GM18873 (cell line): ENCODE measurements at regions not wholly inside any gene's neighbourhood (a gene's known extent, or its start where the extent isn't known, plus 50 kb on each side); places are given as distances from the start of the nearest gene placed in this dataset.
"Not testable (repeated sequence)": the region's sequence is repeated elsewhere in the genome, so short reads cannot be mapped to it uniquely, and the experiment has no call there.

Source experiments
- ATAC-seq: cut with Tn5 transposase; IDR thresholded peaks from one replicate; pipeline ENCODE4 v1.9.1; 2021; ENCODE audit warnings: mild to moderate bottlenecking, moderate library complexity, moderate number of reproducible peaks; ENCODE audit not compliant: unreplicated experiment, low FRiP score

DNA sequence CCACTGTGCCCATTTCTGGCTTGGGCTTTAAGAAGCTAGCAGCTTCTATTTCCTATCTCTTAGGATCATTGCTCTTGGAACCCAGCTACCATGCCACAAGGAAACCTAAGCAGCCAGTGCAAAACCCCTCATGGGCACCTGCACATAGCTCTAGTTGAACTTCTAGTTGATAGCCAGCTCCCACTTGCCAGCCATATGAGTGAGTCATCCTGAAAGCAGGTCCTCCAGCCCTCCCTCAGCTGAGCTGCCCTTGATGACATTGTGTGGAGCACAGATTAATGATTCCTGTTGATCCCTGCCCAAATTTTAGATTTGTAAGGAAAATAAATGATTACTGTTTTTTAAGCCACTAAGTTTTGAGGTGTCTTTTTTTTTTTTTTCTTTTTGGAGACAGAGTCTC, 234.2 kb upstream of the FBXO33 start:
- no peak for ATAC-seq

DNA sequence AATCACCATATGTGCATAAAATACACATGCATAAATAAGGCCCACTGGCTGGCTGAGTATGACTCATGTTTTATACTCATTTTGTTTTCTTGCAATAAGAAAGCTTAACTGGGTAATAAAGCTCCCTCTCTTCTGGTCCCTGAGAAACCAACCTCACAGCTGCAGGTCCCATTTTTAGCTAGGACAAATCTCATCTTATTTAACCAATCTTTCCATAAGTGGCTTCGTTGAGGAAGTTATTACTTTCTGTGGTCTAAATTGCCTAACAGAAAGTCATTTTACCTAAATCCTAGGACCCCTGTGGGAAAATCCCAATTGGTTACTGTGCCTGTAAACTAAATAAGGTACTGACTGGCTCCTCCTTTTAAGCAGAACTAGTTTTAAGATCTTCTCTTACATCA, 232.8 kb upstream of the FBXO33 start:
- no peak for ATAC-seq

DNA sequence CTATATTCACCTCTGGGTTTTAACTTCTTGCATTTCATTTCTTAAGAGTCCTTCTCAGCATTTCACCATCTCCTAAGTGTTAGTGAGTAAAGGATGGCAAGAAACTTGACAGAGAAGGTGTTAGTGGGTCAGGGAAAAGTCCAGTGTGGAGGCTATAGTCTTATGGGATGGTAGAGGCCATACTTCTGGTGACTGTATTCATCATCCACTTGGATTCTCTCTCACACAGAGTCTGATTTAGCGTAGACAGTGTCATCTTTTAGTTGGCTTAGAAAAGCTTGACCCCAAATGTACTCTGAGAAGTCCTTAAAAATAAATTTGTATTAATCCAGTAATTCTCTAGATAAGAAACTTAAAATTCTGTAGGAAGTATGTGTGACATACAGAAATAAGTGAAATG, 232.4 kb upstream of the FBXO33 start:
- no peak for ATAC-seq

DNA sequence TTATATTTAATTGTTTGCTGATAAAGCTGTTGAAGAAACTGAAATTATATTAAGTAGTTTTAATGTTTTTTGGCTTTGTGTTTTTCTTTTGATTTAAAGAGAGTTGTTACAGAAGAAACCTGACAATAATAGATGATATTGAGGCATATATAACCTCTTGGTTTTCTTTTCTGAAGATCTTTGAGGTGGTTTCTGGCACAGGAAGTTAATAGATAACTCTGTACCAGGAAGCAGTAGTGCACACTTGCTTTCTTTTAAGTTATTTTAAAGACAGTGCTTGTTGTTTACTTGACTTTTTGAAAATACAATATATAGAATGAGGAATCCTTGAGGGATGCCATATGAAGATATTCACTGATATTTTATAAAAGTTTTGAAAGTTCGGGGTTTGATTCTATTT, 209.0 kb upstream of the FBXO33 start:
- ATAC-seq: peak; percentile 86

GRCh38 chr14:39639009-39639408, 206.8 kb upstream of the FBXO33 start:
- ATAC-seq: not testable (repeated sequence)

GRCh38 chr14:39628087-39628486, 195.9 kb upstream of the FBXO33 start:
- no peak for ATAC-seq

GRCh38 chr14:39626589-39627576, 194.7 kb upstream of the FBXO33 start:
- ATAC-seq: no peak

DNA sequence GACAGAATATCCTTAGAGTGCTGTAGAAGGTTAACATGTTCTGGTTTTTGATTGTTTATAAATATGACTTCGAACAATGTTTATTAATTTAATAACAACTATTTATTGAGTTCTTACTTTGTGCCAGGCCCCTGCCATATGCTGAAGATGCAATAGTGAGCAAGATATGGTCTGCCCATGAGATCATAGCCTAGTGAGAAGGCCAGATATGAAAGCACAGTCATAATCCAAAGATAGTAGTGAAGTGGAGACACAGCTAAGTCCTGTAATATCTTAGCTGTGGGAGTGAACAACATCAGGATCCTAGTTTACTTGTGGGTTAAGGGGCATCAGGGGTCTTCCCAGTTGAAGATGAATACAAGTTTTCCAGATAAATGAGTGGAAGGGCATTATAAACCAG, 189.4 kb upstream of the FBXO33 start:
- no peak for ATAC-seq

GRCh38 chr14:39621223-39621622, 189.0 kb upstream of the FBXO33 start:
- ATAC-seq: no peak

- no peak for ATAC-seq
Observed at GRCh38 chr14:39617537-39617936, 185.3 kb upstream of the FBXO33 start.

DNA sequence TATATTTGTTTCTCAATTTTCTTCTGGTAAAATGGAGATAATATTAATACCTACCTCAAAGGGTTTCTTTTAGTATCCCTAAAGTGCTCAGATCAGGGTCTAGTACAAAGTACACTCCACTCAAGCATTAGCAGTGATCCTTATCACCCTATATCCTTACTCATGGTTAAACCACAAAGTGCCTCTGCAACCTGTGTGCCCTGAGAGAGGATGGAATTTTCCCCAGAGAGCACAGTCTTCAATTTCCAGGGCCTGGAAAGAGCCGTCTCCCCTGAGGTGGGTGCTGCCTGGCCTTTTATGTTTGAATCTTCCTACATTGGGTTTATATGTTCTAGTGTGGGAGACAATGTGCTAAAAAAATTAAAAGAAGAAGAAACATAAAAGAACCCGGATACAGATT, 183.1 kb upstream of the FBXO33 start:
- ATAC-seq: no peak

- no peak for ATAC-seq
Observed at GRCh38 chr14:39614297-39614923, 182.2 kb upstream of the FBXO33 start.

GRCh38 chr14:39609119-39609518, 176.9 kb upstream of the FBXO33 start:
- ATAC-seq: no peak

- no peak for ATAC-seq
Observed at GRCh38 chr14:39607978-39608377, 175.7 kb upstream of the FBXO33 start.

- ATAC-seq: no peak
Observed at GRCh38 chr14:39603942-39604341, 171.7 kb upstream of the FBXO33 start.

DNA sequence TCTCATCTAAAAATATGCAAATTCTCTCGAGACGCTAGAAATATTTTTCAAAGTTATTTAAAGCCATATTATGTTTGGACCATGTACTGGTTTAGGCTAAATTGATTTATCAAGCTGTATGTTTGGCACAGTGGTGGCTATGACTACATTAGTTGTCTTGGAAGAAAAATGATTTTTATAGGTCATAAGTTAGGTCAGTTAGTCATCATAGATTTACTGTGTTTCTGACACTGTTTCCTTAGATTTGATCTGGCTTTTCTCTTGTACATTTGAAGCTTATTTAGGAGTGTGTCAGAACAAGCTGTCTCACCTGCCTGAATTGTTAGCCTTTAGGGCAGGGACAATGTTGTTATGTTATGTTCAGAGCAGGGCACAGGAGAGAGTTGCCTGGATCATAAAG, 161.1 kb upstream of the FBXO33 start:
- ATAC-seq: no peak

GRCh38 chr14:39592116-39592789, 160.0 kb upstream of the FBXO33 start:
- ATAC-seq: no peak

GRCh38 chr14:39589882-39590281, 157.6 kb upstream of the FBXO33 start:
- not testable (repeated sequence) for ATAC-seq

DNA sequence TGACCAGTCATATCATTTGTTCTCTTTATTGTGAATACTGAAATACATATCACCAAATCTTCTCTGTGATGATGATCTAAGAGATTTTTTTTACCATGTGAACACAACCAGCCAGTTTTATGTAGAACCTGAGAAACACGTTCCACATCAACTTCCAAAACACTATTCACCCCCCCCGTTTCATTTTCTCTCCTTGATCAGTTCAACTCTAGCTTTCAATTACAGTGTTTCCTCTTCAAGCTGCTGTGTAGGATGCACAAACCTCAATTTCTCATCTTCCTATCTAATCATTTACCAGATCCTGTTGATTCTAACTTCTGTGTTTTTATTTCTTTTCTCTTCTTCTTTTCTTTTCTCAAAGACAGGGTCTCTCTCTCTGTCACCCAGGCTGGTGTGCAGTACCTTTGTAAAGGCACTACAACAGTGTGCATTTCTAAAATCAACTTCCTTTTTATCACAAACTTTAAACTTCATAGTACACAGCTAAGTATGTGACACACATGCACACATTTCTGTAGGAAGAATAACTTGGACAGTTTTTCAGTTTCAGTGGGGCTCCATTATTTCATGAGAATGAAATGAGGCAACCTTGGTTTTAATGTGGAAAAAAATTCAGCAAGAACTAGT, 149.9 kb upstream of the FBXO33 start:
- no peak for ATAC-seq

DNA sequence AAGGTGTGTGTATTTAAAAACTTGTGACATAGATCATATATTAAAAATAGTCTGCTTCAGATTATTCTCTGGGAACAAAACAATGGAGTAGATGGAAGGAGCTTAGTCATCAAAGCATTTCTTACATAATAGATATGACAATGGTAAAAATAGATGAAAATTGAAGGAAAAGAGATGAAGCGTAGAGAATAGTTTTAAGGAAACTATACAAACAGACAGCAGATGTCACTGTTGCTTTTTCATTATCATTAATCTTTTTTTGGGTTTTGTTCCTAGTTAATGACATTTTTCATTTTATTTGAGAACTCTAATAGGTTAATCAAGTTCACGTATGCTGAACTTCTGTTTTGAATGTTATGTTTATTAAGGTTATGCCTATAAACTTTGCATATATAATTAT, 149.2 kb upstream of the FBXO33 start:
- no peak for ATAC-seq

DNA sequence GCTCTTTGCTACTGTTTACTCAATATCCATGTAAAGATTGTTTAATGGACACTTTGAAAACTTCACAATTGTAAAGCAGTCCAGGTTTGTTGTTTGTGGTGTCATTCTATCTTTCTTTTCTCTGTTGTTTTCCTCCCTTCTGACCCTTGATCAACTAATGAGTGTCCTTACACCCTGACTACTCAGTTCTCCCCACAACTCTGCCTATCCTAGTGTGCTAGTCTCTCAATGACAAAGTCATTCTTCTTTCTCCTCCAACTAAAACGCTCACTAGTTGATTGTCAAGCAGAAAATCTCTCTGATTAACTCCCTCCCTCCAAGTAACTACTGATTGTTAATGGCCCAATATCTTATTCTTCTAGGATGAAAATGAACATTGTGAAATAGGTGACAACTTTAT, 148.5 kb upstream of the FBXO33 start:
- no peak for ATAC-seq
